ENCODE measurements at regions not wholly inside any gene's neighbourhood (a gene's known extent, or its start where the extent isn't known, plus 50 kb on each side); places are given as distances from the start of the nearest gene placed in this dataset.

DNA sequence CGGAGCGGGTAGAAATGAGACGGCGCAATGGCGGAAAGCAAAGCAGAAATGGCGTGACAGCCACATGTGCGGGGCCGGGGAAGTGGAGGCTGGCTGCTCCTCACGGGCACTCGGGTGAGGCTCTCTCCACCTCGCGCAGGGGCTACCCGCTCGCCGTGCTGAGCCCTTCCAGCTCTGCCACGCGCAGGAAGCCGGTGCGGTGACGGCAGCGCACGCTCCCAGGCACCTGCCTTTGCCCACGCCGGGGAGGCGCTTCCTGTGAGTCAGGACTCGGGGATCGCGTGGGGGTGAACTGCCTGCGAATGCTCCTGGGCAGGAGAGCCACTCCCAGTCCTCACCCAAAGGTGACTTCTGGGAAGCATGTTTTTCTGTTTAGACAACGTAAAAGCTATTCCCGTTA, 431.2 kb downstream of the GLRX3 start:
- DNase-seq (ENCODE audit: low read depth) = no peak
- TF ChIP-seq, protein P1, sequence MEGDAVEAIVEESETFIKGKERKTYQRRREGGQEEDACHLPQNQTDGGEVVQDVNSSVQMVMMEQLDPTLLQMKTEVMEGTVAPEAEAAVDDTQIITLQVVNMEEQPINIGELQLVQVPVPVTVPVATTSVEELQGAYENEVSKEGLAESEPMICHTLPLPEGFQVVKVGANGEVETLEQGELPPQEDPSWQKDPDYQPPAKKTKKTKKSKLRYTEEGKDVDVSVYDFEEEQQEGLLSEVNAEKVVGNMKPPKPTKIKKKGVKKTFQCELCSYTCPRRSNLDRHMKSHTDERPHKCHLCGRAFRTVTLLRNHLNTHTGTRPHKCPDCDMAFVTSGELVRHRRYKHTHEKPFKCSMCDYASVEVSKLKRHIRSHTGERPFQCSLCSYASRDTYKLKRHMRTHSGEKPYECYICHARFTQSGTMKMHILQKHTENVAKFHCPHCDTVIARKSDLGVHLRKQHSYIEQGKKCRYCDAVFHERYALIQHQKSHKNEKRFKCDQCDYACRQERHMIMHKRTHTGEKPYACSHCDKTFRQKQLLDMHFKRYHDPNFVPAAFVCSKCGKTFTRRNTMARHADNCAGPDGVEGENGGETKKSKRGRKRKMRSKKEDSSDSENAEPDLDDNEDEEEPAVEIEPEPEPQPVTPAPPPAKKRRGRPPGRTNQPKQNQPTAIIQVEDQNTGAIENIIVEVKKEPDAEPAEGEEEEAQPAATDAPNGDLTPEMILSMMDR (conservative IDR thresholded peaks at IDR 0.05; ENCODE audit: low read depth, low read length) = no peak
- no peak overlapping the region for H3K4me3 ChIP-seq (ENCODE audit: low read depth, low read length)

DNA sequence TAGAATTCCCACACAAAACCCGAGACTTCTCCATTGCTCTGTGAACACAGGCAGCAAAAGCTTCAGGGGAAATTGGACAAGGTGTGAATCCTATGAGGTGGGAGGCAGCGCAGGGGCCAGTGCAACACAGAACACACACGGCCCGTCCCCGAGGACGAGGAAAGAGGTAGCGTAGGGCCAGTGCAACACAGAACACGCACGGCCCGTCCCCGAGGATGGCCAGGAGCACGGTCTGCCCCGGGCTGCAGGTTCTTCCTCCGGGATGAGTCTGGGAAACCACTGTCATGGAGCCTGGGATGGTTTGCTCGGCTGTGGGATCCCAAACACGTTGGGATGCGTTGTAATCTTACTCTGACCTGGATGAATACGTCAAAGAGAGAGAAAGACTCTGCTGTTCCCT, 432.1 kb downstream of the GLRX3 start:
- no peak overlapping the region for H3K4me3 ChIP-seq (ENCODE audit: low read depth, low read length)
- no peak for DNase-seq (ENCODE audit: low read depth)
- TF ChIP-seq, protein P1 (conservative IDR thresholded peaks at IDR 0.05; ENCODE audit: low read depth, low read length) = no peak

DNA sequence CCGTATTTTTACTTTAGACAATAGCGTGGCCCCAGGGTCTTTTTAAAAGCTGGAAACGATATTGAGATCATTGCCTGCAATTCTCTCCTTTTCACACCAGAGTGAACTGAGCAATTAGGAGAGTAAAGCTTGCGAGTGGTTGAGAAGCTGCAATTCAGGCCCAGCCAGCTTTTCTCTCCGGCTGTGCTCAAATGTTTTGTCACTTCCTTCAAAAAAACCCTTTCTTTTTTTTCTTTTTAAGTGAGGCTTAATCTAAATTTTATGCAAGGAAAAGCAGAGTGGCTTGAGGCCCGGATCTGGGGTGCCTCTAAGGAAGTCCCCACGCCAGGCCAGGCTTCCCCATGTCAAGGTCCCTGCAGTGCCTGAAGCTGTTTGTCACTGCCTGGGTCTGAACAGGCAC, 433.9 kb downstream of the GLRX3 start:
- DNase-seq (ENCODE audit: low read depth) = no peak
- H3K4me3 ChIP-seq (ENCODE audit: low read depth, low read length) = no peak overlapping the region
- TF ChIP-seq, protein P1 (conservative IDR thresholded peaks at IDR 0.05; ENCODE audit: low read depth, low read length) = no peak

DNA sequence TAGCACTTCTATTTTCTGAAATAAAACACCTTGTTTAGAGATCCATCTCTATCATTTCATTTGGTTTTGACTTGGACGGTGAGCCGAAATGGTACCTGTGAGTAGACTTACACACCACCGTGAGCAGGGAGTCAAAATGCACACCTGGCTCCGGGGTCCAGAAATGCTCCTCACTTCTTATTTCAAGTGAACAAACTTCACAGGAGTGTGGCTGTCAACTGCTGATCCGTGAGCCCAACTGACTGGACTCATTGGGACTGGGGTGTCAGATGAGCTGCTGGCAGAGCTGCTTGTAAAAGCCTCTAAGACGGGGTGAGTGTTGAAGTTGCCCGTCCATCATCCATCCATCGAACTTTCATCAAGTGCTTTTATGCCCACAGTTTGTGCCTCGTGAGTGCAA, 435.5 kb downstream of the GLRX3 start:
- H3K4me3 ChIP-seq (ENCODE audit: low read depth, low read length) = no peak overlapping the region
- TF ChIP-seq, protein P1 (conservative IDR thresholded peaks at IDR 0.05; ENCODE audit: low read depth, low read length) = no peak
- DNase-seq (ENCODE audit: low read depth) = no peak

DNA sequence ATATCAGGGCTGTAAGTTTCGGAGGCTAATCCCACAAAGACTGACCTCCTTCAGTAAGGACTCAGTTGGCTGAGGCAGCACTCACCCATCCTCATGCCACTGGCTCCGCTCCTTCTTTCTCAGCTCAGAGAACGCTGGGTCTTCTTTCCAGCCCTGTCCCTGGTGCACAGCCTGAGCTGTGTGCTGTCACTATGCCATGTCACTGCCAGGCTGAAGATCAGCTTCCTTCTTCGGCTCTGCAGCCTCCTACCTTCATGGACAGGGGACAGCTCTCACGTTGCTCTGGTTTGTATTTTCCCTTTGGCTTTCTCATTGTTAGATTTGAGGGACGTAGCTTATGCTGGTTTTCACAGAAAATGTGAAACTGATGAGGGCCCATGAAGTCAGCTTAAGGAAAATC, 437.3 kb downstream of the GLRX3 start:
- TF ChIP-seq, protein P1 (conservative IDR thresholded peaks at IDR 0.05; ENCODE audit: low read depth, low read length) = no peak
- DNase-seq (ENCODE audit: low read depth) = no peak
- H3K4me3 ChIP-seq (ENCODE audit: low read depth, low read length) = no peak overlapping the region

DNA sequence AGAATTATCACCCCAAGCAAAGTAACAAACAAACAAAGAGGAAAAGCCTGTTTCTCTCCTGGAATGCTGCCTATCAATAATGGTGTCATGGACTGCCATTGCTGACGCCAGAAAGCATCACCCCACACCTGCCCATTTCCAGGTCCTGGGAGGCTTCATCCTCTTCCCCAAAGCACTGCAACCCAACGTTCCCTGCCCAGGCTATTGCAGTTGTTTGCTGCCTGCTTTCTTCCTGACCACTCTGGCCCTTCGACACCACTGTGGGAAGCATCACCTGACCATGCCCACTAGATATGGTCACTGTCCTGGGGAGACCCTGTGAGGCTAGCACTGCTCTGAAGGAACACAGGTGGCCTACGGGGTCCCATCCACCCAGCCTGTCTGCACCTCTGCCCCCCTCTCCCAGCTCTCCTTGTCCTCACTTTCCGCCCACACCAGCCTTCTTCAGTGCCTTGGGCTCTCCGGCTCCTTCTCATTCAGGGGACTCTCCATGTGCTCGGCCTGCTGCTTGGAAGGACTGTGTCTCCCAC, 439.6 kb downstream of the GLRX3 start:
- TF ChIP-seq, protein P1 (conservative IDR thresholded peaks at IDR 0.05; ENCODE audit: low read depth, low read length) = no peak
- DNase-seq (ENCODE audit: low read depth) = no peak
- no peak overlapping the region for H3K4me3 ChIP-seq (ENCODE audit: low read depth, low read length)

DNA sequence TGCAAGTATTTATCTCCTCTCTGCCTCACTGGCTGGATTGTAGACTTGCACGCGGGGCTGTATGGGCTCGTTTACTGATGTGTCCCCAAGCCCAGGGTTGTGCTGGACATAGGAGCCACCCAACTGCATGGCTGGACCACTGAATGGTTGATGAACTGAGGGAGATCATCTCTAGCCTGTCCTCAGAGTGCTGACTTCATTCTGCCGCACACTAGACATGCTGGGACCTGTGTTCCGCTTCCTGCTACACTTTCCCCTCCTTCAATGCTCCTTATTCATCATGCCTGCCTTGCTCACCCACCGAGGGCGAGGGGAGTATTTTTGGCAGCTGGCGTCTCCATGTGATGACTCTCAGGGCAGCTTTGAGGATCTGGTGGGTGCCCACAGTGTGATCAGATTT, 440.2 kb downstream of the GLRX3 start:
- TF ChIP-seq, protein P1 (conservative IDR thresholded peaks at IDR 0.05; ENCODE audit: low read depth, low read length) = no peak
- DNase-seq (ENCODE audit: low read depth) = no peak
- no peak overlapping the region for H3K4me3 ChIP-seq (ENCODE audit: low read depth, low read length)

Measured in epithelial cell of proximal tubule (primary cell).